GM10266 (cell line): ENCODE measurements at regions not wholly inside any gene's neighbourhood (a gene's known extent, or its start where the extent isn't known, plus 50 kb on each side); places are given as distances from the start of the nearest gene placed in this dataset.

Experiments
- DNase-seq: peaks from one replicate; pipeline ENCODE4 v3.0.0; 2012; ENCODE audit errors: extremely low spot score
- CTCF ChIP-seq: IDR thresholded peaks from 2 replicates; pipeline ENCODE4 v1.5.1; 2012; ENCODE audit warnings: mild to moderate bottlenecking, low read depth; ENCODE audit not compliant: control insufficient read depth, insufficient read depth; ENCODE audit errors: missing control alignments

- TF ChIP-seq CTCF, result no peak
- DNase-seq, result no peak
Observed at GRCh38 chr13:107736731-107737130, 478.6 kb downstream of the LIG4 start.

- DNase-seq, result no peak
- TF ChIP-seq CTCF, result no peak
Observed at GRCh38 chr13:107736170-107736569, 479.2 kb downstream of the LIG4 start.

GRCh38 chr13:107734891-107735625, 480.3 kb downstream of the LIG4 start:
- no peak for TF ChIP-seq CTCF
- no peak for DNase-seq

GRCh38 chr13:107733276-107733675, 482.1 kb downstream of the LIG4 start:
- TF ChIP-seq CTCF, result no peak
- DNase-seq, result no peak

- DNase-seq, result no peak
- no peak for TF ChIP-seq CTCF
Observed at GRCh38 chr13:107730813-107731212, 484.5 kb downstream of the LIG4 start.

- no peak for DNase-seq
- no peak for TF ChIP-seq CTCF
Observed at GRCh38 chr13:107721125-107721869, 494.0 kb downstream of the LIG4 start.

- DNase-seq, result no peak
- TF ChIP-seq CTCF, result no peak
Observed at GRCh38 chr13:107716741-107717140, 498.6 kb downstream of the LIG4 start.
